Activated CD4-positive, alpha-beta memory T cell treated with anti-CD3 and anti-CD28 coated beads for 36 hours (primary cell): ENCODE measurements at regions not wholly inside any gene's neighbourhood (a gene's known extent, or its start where the extent isn't known, plus 50 kb on each side); places are given as distances from the start of the nearest gene placed in this dataset.

Experiments
- CTCF ChIA-PET: fragments of 350-600 bp; sonication (Branson Sonifier 250); formaldehyde crosslinking; loops from one replicate; lab custom pipeline; 2021; ENCODE audit warnings: antibody characterized with exemption, inconsistent platforms; lab: Charles Lee
- POLR2A ChIA-PET: fragments of 350-600 bp; sonication (Branson Sonifier 250); formaldehyde crosslinking; loops from one replicate; lab custom pipeline; 2021; ENCODE audit warnings: antibody characterized with exemption; lab: Charles Lee
- DNase-seq: peaks from one replicate; pipeline ENCODE4 v3.0.0-alpha.2; 2020
- H3K27ac Mint-ChIP-seq: one replicate; pipeline ENCODE4 v1.8.0; 2021; ENCODE audit warnings: mixed read lengths
- H3K27me3 Mint-ChIP-seq: one replicate; pipeline ENCODE4 v1.8.0; 2021; ENCODE audit warnings: mixed read lengths
- H3K36me3 Mint-ChIP-seq: one replicate; pipeline ENCODE4 v1.8.0; 2021; ENCODE audit warnings: mixed read lengths
- H3K4me1 Mint-ChIP-seq: one replicate; pipeline ENCODE4 v1.8.0; 2021; ENCODE audit warnings: low read depth, mixed read lengths
- H3K4me3 Mint-ChIP-seq: one replicate; pipeline ENCODE4 v1.8.0; 2021; ENCODE audit warnings: mild to moderate bottlenecking, mixed read lengths
- H3K9me3 Mint-ChIP-seq: one replicate; pipeline ENCODE4 v1.8.0; 2021; ENCODE audit warnings: mixed read lengths
- intact Hi-C: fragments of 100-400 bp; cut with micrococcal nuclease; formaldehyde crosslinking; loops from one replicate; pipeline ENCODE4 v1.15.1; 2023

GRCh38 chr1:83101406-83101805 lies 897.5 kb downstream of the TTLL7 start:
- intact Hi-C loops, result no loop called here
- Mint-ChIP-seq H3K4me1 (no peaks in the 10 kb centered on the region), H3K4me3 (no peak overlapping the region), H3K27me3 (no peaks in the 10 kb centered on the region), H3K27ac (no peak overlapping the region), H3K36me3 (no peaks in the 10 kb centered on the region), H3K9me3 (no peaks in the 10 kb centered on the region)
- no peak for DNase-seq
- CTCF ChIA-PET, result no interaction called here
- POLR2A ChIA-PET, result no interaction called here

- Mint-ChIP-seq H3K27me3 (no peaks in the 10 kb centered on the region), H3K36me3 (peaks cover 3% of the 10 kb centered on the region), H3K4me3 (no peak overlapping the region), H3K9me3 (peaks cover 9% of the 10 kb centered on the region), H3K4me1 (no peaks in the 10 kb centered on the region), H3K27ac (no peak overlapping the region)
- intact Hi-C loops, result no loop called here
- no peak for DNase-seq
- CTCF ChIA-PET, result interaction anchor here (0.7 kb wide), 1 partner anchor 1416 kb away, joined by 3 read pairs; no protein-coding TSS in a partner anchor
- POLR2A ChIA-PET, result no interaction called here
Measured at GRCh38 chr1:83100133-83100532, 898.8 kb downstream of the TTLL7 start.

- H3K9me3 Mint-ChIP-seq, result peaks cover 9% of the 10 kb centered on the region
- H3K27ac Mint-ChIP-seq, result no peak overlapping the region
- H3K27me3 Mint-ChIP-seq, result no peaks in the 10 kb centered on the region
- DNase-seq, result no peak
- no peak overlapping the region for H3K4me3 Mint-ChIP-seq
- intact Hi-C loops, result no loop called here
- ChIA-PET CTCF (no interaction called here), POLR2A (no interaction called here)
- H3K4me1 Mint-ChIP-seq, result no peaks in the 10 kb centered on the region
- peaks cover 3% of the 10 kb centered on the region for H3K36me3 Mint-ChIP-seq
Measured at GRCh38 chr1:83098791-83099190, 900.1 kb downstream of the TTLL7 start.

GRCh38 chr1:83098131-83098530 lies 900.8 kb downstream of the TTLL7 start:
- Mint-ChIP-seq H3K27me3 (no peaks in the 10 kb centered on the region), H3K36me3 (peaks cover 3% of the 10 kb centered on the region), H3K4me1 (no peaks in the 10 kb centered on the region), H3K9me3 (peaks cover 9% of the 10 kb centered on the region), H3K27ac (no peak overlapping the region), H3K4me3 (no peak overlapping the region)
- POLR2A ChIA-PET, result no interaction called here
- intact Hi-C loops, result no loop called here
- CTCF ChIA-PET, result no interaction called here
- DNase-seq, result no peak

- Mint-ChIP-seq H3K27me3 (no peaks in the 10 kb centered on the region), H3K27ac (no peak overlapping the region), H3K4me1 (no peaks in the 10 kb centered on the region), H3K36me3 (peaks cover 3% of the 10 kb centered on the region), H3K9me3 (peaks cover 9% of the 10 kb centered on the region), H3K4me3 (no peak overlapping the region)
- ChIA-PET CTCF (no interaction called here), POLR2A (no interaction called here)
- intact Hi-C loops, result no loop called here
- DNase-seq, result no peak
Measured at GRCh38 chr1:83097715-83098114, 901.2 kb downstream of the TTLL7 start.

- CTCF ChIA-PET, result no interaction called here
- no peaks in the 10 kb centered on the region for H3K4me1 Mint-ChIP-seq
- no peak overlapping the region for H3K27ac Mint-ChIP-seq
- no peak for DNase-seq
- H3K36me3 Mint-ChIP-seq, result peaks cover 3% of the 10 kb centered on the region
- no peaks in the 10 kb centered on the region for H3K27me3 Mint-ChIP-seq
- peaks cover 9% of the 10 kb centered on the region for H3K9me3 Mint-ChIP-seq
- H3K4me3 Mint-ChIP-seq, result no peak overlapping the region
- POLR2A ChIA-PET, result no interaction called here
- intact Hi-C loops, result no loop called here
Measured at GRCh38 chr1:83095570-83095969, 903.4 kb downstream of the TTLL7 start.

- ChIA-PET CTCF (no interaction called here), POLR2A (no interaction called here)
- no peak for DNase-seq
- intact Hi-C loops, result no loop called here
- Mint-ChIP-seq H3K36me3 (peaks cover under 1% of the 10 kb centered on the region), H3K27ac (no peak overlapping the region), H3K4me1 (no peaks in the 10 kb centered on the region), H3K9me3 (peaks cover under 1% of the 10 kb centered on the region), H3K4me3 (no peak overlapping the region), H3K27me3 (no peaks in the 10 kb centered on the region)
Measured at GRCh38 chr1:83090195-83090594, 908.7 kb downstream of the TTLL7 start.

GRCh38 chr1:83087851-83088250 lies 911.1 kb downstream of the TTLL7 start:
- no peaks in the 10 kb centered on the region for H3K36me3 Mint-ChIP-seq
- H3K4me3 Mint-ChIP-seq, result no peak overlapping the region
- DNase-seq, result no peak
- intact Hi-C loops, result no loop called here
- no peaks in the 10 kb centered on the region for H3K4me1 Mint-ChIP-seq
- POLR2A ChIA-PET, result no interaction called here
- H3K27ac Mint-ChIP-seq, result no peak overlapping the region
- no peaks in the 10 kb centered on the region for H3K27me3 Mint-ChIP-seq
- no peaks in the 10 kb centered on the region for H3K9me3 Mint-ChIP-seq
- CTCF ChIA-PET, result no interaction called here

GRCh38 chr1:83086986-83087512 lies 911.9 kb downstream of the TTLL7 start:
- no peak for DNase-seq
- Mint-ChIP-seq H3K4me3 (no peak overlapping the region), H3K9me3 (no peaks in the 10 kb centered on the region), H3K27me3 (no peaks in the 10 kb centered on the region), H3K27ac (no peak overlapping the region), H3K4me1 (no peaks in the 10 kb centered on the region), H3K36me3 (no peaks in the 10 kb centered on the region)
- ChIA-PET POLR2A (no interaction called here), CTCF (no interaction called here)
- intact Hi-C loops, result no loop called here

- Mint-ChIP-seq H3K36me3 (no peaks in the 10 kb centered on the region), H3K27me3 (no peaks in the 10 kb centered on the region), H3K4me3 (no peak overlapping the region), H3K4me1 (no peaks in the 10 kb centered on the region), H3K9me3 (no peaks in the 10 kb centered on the region), H3K27ac (no peak overlapping the region)
- ChIA-PET CTCF (no interaction called here), POLR2A (no interaction called here)
- intact Hi-C loops, result no loop called here
- DNase-seq, result no peak
Measured at GRCh38 chr1:83086346-83086745, 912.6 kb downstream of the TTLL7 start.

- CTCF ChIA-PET, result no interaction called here
- POLR2A ChIA-PET, result no interaction called here
- H3K36me3 Mint-ChIP-seq, result no peaks in the 10 kb centered on the region
- H3K4me3 Mint-ChIP-seq, result no peak overlapping the region
- peaks cover 2% of the 10 kb centered on the region for H3K9me3 Mint-ChIP-seq
- H3K27ac Mint-ChIP-seq, result no peak overlapping the region
- H3K27me3 Mint-ChIP-seq, result no peaks in the 10 kb centered on the region
- intact Hi-C loops, result no loop called here
- no peak for DNase-seq
- H3K4me1 Mint-ChIP-seq, result no peaks in the 10 kb centered on the region
Measured at GRCh38 chr1:83083589-83084224, 915.2 kb downstream of the TTLL7 start.

- intact Hi-C loops, result no loop called here
- ChIA-PET CTCF (no interaction called here), POLR2A (no interaction called here)
- no peak overlapping the region for H3K27ac Mint-ChIP-seq
- H3K36me3 Mint-ChIP-seq, result no peaks in the 10 kb centered on the region
- no peaks in the 10 kb centered on the region for H3K4me1 Mint-ChIP-seq
- peaks cover 2% of the 10 kb centered on the region for H3K9me3 Mint-ChIP-seq
- no peaks in the 10 kb centered on the region for H3K27me3 Mint-ChIP-seq
- H3K4me3 Mint-ChIP-seq, result no peak overlapping the region
- no peak for DNase-seq
Measured at GRCh38 chr1:83077411-83077810, 921.5 kb downstream of the TTLL7 start.

GRCh38 chr1:83075107-83075506 lies 923.8 kb downstream of the TTLL7 start:
- H3K9me3 Mint-ChIP-seq, result no peaks in the 10 kb centered on the region
- H3K27ac Mint-ChIP-seq, result no peak overlapping the region
- POLR2A ChIA-PET, result no interaction called here
- no peak for DNase-seq
- CTCF ChIA-PET, result no interaction called here
- intact Hi-C loops, result no loop called here
- H3K4me3 Mint-ChIP-seq, result no peak overlapping the region
- no peaks in the 10 kb centered on the region for H3K36me3 Mint-ChIP-seq
- no peaks in the 10 kb centered on the region for H3K27me3 Mint-ChIP-seq
- H3K4me1 Mint-ChIP-seq, result no peaks in the 10 kb centered on the region
